Hepatocyte (in vitro differentiated cells): ENCODE measurements at regions not wholly inside any gene's neighbourhood (a gene's known extent, or its start where the extent isn't known, plus 50 kb on each side); places are given as distances from the start of the nearest gene placed in this dataset.
"Not testable (repeated sequence)": the region's sequence is repeated elsewhere in the genome, so short reads cannot be mapped to it uniquely, and the experiment has no call there.

Experiments used
- DNase-seq: peaks from one replicate; pipeline ENCODE4 v3.0.0-alpha.2; 2016; ENCODE audit warnings: low spot score
- H2AFZ ChIP-seq: fragments of 200-600 bp; sonication (generic); 2 replicates; pipeline ENCODE4 v1.6.0; 2016; ENCODE audit warnings: antibody characterized with exemption, mild to moderate bottlenecking
- H3K27ac ChIP-seq: fragments of 200-600 bp; sonication (generic); 2 replicates; pipeline ENCODE4 v1.5.1; 2016; ENCODE audit warnings: mild to moderate bottlenecking
- H3K27me3 ChIP-seq: fragments of 200-600 bp; sonication (generic); 2 replicates; pipeline ENCODE4 v1.6.1; 2016
- H3K36me3 ChIP-seq: fragments of 200-600 bp; sonication (generic); replicated peaks from 2 replicates; pipeline ENCODE4 v1.5.1; 2016; ENCODE audit warnings: low read depth; ENCODE audit not compliant: insufficient read depth
- H3K4me1 ChIP-seq: fragments of 200-600 bp; sonication (generic); 2 replicates; pipeline ENCODE4 v1.5.1; 2016; ENCODE audit warnings: mild to moderate bottlenecking, moderate library complexity; ENCODE audit not compliant: insufficient read depth
- H3K4me2 ChIP-seq: fragments of 200-600 bp; sonication (generic); 2 replicates; pipeline ENCODE4 v1.6.0; 2016
- H3K4me3 ChIP-seq: fragments of 200-600 bp; sonication (generic); 2 replicates; pipeline ENCODE4 v1.5.1; 2016; ENCODE audit warnings: mild to moderate bottlenecking
- H3K79me2 ChIP-seq: fragments of 200-600 bp; sonication (generic); 2 replicates; pipeline ENCODE4 v1.6.0; 2017; ENCODE audit warnings: mild to moderate bottlenecking
- H3K9me2 ChIP-seq: fragments of 200-600 bp; sonication (generic); replicated peaks from 2 replicates; pipeline ENCODE4 v1.6.0; 2017; ENCODE audit warnings: mild to moderate bottlenecking; ENCODE audit not compliant: insufficient read depth
- H3K9me3 ChIP-seq: fragments of 200-600 bp; sonication (generic); 2 replicates; pipeline ENCODE4 v1.5.1; 2016; ENCODE audit warnings: low read depth, mild to moderate bottlenecking
- H4K20me1 ChIP-seq: fragments of 200-600 bp; sonication (generic); 2 replicates; pipeline ENCODE4 v1.6.0; 2016; ENCODE audit warnings: mild to moderate bottlenecking; ENCODE audit not compliant: insufficient read depth, poor library complexity, severe bottlenecking
- CTCF ChIP-seq: fragments of 200-600 bp; sonication (generic); IDR thresholded peaks from 2 replicates; pipeline ENCODE4 v1.5.1; 2016; ENCODE audit warnings: antibody characterized with exemption, mild to moderate bottlenecking; ENCODE audit not compliant: poor library complexity
- EZH2 ChIP-seq: fragments of 200-600 bp; sonication (generic); IDR thresholded peaks from 2 replicates; pipeline ENCODE4 v1.6.1; 2016; ENCODE audit warnings: antibody characterized with exemption, mild to moderate bottlenecking, borderline replicate concordance
- EZH2phosphoT487 ChIP-seq: fragments of 200-600 bp; sonication (generic); IDR thresholded peaks from one replicate; pipeline ENCODE4 v1.6.1; 2018; ENCODE audit warnings: antibody characterized with exemption, mild to moderate bottlenecking, low read depth, moderate library complexity; ENCODE audit not compliant: unreplicated experiment, severe bottlenecking
- WGBS: methylation state at CpG from one replicate; pipeline ENCODE4 v1.1.6; 2016; ENCODE audit warnings: low lambda C conversion rate; ENCODE audit errors: missing lambda C conversion rate; 5-methylcytosine and 5-hydroxymethylcytosine counted together

GRCh38 chr7:19522486-19522885, 186.4 kb downstream of the POLR1F start:
- H3K27ac ChIP-seq, result no peak overlapping the region
- no peak overlapping the region for H3K4me2 ChIP-seq
- no peaks in the 10 kb centered on the region for H3K27me3 ChIP-seq
- no peaks in the 10 kb centered on the region for H3K4me1 ChIP-seq
- 50% methylated on average over 3 of the region's 3 CpGs for WGBS
- no peak overlapping the region for H3K4me3 ChIP-seq
- no peaks in the 10 kb centered on the region for H3K36me3 ChIP-seq
- TF ChIP-seq EZH2phosphoT487, result no peak
- no peak for TF ChIP-seq CTCF
- TF ChIP-seq EZH2, result no peak
- DNase-seq, result no peak
- no peaks in the 10 kb centered on the region for H3K9me2 ChIP-seq
- no peaks in the 10 kb centered on the region for H3K9me3 ChIP-seq
- H4K20me1 ChIP-seq, result no peaks in the 10 kb centered on the region
- H3K79me2 ChIP-seq, result no peaks in the 10 kb centered on the region
- no peak overlapping the region for H2AFZ ChIP-seq

- no peak overlapping the region for H3K27ac ChIP-seq
- H3K9me2 ChIP-seq, result no peaks in the 10 kb centered on the region
- H3K4me1 ChIP-seq, result no peaks in the 10 kb centered on the region
- 95% methylated on average over 1 of the region's 1 CpG for WGBS
- H2AFZ ChIP-seq, result no peak overlapping the region
- no peak overlapping the region for H3K4me2 ChIP-seq
- H3K36me3 ChIP-seq, result no peaks in the 10 kb centered on the region
- H3K27me3 ChIP-seq, result no peaks in the 10 kb centered on the region
- TF ChIP-seq EZH2phosphoT487 (no peak), EZH2 (no peak), CTCF (no peak)
- no peaks in the 10 kb centered on the region for H3K9me3 ChIP-seq
- no peak for DNase-seq
- H4K20me1 ChIP-seq, result no peaks in the 10 kb centered on the region
- H3K79me2 ChIP-seq, result no peaks in the 10 kb centered on the region
- no peak overlapping the region for H3K4me3 ChIP-seq
Measured at GRCh38 chr7:19520392-19520791, 188.4 kb downstream of the POLR1F start.

GRCh38 chr7:19519443-19520021, 189.3 kb downstream of the POLR1F start:
- no peak for DNase-seq
- TF ChIP-seq EZH2phosphoT487 (no peak), EZH2 (no peak)
- no peak overlapping the region for H3K4me3 ChIP-seq
- H3K4me2 ChIP-seq, result no peak overlapping the region
- WGBS, result 87% methylated on average over 3 of the region's 3 CpGs
- no peaks in the 10 kb centered on the region for H3K27me3 ChIP-seq
- no peaks in the 10 kb centered on the region for H4K20me1 ChIP-seq
- no peaks in the 10 kb centered on the region for H3K9me3 ChIP-seq
- H2AFZ ChIP-seq, result no peak overlapping the region
- no peaks in the 10 kb centered on the region for H3K4me1 ChIP-seq
- no peaks in the 10 kb centered on the region for H3K36me3 ChIP-seq
- no peaks in the 10 kb centered on the region for H3K79me2 ChIP-seq
- H3K27ac ChIP-seq, result no peak overlapping the region
- H3K9me2 ChIP-seq, result no peaks in the 10 kb centered on the region

GRCh38 chr7:19517546-19517945, 191.3 kb downstream of the POLR1F start:
- not testable (repeated sequence) for H3K4me1 ChIP-seq, DNase-seq

More at GRCh38 chr7:19517546-19517945, 191.3 kb downstream of the POLR1F start:
- not testable (repeated sequence) for H3K9me3 ChIP-seq, H3K27ac ChIP-seq, H3K36me3 ChIP-seq, H4K20me1 ChIP-seq, H3K4me3 ChIP-seq, H3K9me2 ChIP-seq, H3K79me2 ChIP-seq, H3K27me3 ChIP-seq, H2AFZ ChIP-seq, H3K4me2 ChIP-seq
- WGBS, result 88% methylated on average over 3 of the region's 3 CpGs
